ENCODE measurements at regions not wholly inside any gene's neighbourhood (a gene's known extent, or its start where the extent isn't known, plus 50 kb on each side); places are given as distances from the start of the nearest gene placed in this dataset.

GRCh38 chr13:86714495-86714894 is 915.3 kb upstream of the SLITRK6 start:
- DNase-seq (ENCODE audit: extremely low read depth, low read depth): no peak

DNA sequence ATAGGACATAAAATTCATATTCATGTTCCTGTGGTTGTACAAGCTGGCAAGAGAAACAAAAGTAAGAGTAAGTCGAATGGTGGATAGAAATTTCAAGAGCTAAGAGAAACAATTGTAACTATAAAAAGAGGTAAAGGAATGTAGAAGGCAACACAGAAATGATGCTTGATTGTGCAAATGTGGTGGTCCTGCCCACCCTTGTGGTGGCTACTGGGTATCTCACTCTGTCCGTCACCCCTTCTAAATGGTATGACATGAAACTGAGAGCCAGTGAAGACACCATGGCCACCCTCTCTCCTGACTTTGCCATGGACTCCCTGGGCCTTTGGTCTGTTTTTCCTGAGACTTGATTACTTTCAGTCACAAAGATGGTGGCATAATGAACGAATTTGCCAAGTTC is 925.9 kb upstream of the SLITRK6 start:
- DNase-seq (ENCODE audit: extremely low read depth, low read depth): no peak

GRCh38 chr13:86729206-86729605 is 930.0 kb upstream of the SLITRK6 start:
- DNase-seq (ENCODE audit: extremely low read depth, low read depth): no peak

- no peak for DNase-seq (ENCODE audit: extremely low read depth, low read depth)
Observed at GRCh38 chr13:86731987-86732386, 932.8 kb upstream of the SLITRK6 start.

DNA sequence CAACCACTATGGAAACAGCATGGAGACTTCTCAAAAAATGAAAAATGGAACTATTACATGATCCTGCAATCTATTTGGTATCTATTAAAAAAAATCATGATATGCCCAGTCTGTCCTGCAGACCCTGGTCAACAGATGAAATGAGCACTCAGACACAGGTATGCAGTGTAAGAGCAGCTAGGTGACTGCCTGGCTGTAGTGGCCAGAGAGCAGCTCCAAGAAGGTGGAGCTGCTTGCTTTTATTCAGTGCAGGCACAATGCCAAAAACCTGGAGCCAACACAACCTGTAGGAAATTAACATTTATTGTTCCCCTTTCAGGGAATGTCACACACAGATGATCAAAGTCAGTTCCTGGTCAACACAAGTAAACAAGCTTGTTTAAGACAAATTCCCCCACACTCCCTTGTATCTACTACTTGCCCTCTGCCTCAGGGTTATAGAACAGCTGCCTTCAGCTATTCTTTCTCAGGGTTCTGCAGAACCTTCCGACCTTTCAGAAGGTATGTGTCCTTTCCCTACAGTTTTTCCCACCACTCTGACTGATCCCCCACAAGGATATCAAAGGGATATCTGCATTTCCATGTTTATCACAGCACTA is 933.7 kb upstream of the SLITRK5 start:
- DNase-seq (ENCODE audit: extremely low read depth, low read depth): no peak

DNA sequence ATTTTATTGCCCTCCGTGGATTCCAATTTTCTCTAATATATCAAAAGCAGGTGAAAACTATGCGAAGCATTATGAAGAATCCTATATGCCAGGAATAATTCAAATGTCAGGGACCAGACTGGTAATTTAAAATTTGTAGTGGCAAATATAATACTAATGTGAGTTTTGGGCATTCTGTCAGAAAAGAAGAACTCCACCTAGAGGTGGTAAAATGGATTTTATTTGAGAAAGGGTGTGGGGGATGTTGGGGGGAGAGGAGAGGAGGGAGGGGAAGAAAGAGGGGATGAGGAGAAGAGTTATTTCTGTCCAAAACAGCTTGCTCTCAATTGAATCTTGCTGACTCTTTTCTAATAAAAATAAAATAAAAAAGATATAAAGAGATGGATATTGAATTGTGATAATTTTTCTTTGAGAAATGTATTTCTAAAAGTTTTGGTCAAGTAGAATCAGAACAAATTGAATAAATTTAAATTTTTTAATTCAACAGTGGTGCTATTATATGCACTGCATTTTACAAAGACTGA is 929.3 kb upstream of the SLITRK5 start:
- DNase-seq (ENCODE audit: extremely low read depth, low read depth): no peak

GRCh38 chr13:86757236-86757978 is 913.8 kb upstream of the SLITRK5 start:
- DNase-seq (ENCODE audit: extremely low read depth, low read depth): no peak

DNA sequence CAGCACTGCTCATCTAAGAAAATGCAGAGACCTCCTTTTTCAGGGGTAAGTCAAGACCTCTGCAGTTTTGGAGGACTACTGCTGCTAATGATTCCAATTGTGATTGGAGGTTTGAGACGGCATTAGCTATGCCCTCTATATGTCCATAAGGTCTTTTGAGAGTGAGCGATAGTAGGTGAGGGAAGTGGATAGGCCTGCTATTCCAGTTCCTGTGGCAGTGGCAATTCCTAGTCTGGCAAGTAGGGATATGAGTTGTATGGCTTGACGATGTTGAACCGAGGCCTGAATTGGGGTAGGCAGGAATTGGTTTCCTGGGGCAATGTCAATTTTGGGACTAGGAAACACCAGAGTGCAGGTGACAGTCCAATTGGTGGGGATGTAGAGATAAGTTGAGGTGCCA is 913.1 kb upstream of the SLITRK5 start:
- DNase-seq (ENCODE audit: extremely low read depth, low read depth): no peak

DNA sequence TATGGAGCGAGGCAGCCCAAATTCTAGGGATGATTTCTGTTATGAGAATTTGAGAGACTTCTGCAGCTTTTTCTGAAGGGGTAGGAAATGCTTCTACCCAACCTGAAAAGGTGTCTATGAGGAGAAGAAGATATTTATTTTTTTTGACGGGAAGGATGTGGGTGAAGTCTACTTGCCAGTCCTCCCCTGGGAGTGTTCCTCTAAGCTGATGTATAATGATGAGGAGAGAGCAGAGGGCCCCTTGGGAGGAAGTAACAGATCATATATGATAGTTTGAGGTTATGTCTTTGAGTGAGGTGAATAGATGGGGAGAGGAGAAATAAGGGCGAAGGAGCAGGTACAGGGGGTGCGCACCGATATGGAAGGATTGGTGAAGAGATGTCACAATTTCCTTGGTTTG is 910.6 kb upstream of the SLITRK5 start:
- no peak for DNase-seq (ENCODE audit: extremely low read depth, low read depth)

DNA sequence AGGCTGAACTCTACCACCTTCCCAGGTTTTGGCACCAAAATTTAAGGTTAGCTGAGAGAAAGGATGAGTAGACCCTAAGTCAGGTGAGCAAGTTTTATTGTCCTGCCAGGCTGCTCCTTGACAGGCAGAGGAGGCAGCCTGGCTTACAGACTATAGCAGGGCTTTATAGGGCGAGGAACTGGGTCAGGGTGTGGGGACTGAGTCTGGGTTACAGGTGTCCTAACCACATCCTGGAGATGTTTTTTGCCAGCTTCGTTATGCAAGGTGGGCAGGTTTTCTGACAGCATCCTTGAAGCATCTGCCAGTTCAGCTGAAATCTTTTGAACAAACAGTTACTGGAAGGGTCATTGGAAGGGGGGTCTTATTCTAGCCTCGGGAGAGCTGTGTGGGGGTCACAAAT is 905.7 kb upstream of the SLITRK5 start:
- DNase-seq (ENCODE audit: extremely low read depth, low read depth): no peak

GRCh38 chr13:86788616-86789015 is 882.6 kb upstream of the SLITRK5 start:
- no peak for DNase-seq (ENCODE audit: extremely low read depth, low read depth)

- no peak for DNase-seq (ENCODE audit: extremely low read depth, low read depth)
Observed at GRCh38 chr13:86792153-86792651, 879.0 kb upstream of the SLITRK5 start.

GRCh38 chr13:86795858-86796257 is 875.3 kb upstream of the SLITRK5 start:
- no peak for DNase-seq (ENCODE audit: extremely low read depth, low read depth)

- DNase-seq (ENCODE audit: extremely low read depth, low read depth): no peak
Observed at GRCh38 chr13:86810361-86810760, 860.8 kb upstream of the SLITRK5 start.

GRCh38 chr13:86813198-86813597 is 858.0 kb upstream of the SLITRK5 start:
- no peak for DNase-seq (ENCODE audit: extremely low read depth, low read depth)

DNA sequence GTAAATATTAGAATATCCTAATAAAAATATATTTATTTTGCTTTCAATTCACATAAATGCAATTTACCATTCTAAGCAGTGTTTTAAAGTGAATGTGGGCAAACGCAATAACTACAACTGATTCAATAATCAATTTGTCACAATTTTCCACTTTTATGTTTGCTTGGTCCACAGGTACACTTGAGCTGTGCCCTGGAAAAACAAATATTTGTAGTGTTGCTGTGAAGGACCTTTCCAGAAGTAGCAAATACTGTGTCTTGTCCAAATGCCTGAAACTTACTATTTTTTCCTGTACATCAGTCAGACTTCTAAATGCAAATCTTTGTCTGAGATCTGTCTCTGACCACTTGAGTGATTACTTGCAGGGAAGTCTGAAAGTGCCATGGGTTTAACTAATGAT is 845.8 kb upstream of the SLITRK5 start:
- no peak for DNase-seq (ENCODE audit: extremely low read depth, low read depth)

DNA sequence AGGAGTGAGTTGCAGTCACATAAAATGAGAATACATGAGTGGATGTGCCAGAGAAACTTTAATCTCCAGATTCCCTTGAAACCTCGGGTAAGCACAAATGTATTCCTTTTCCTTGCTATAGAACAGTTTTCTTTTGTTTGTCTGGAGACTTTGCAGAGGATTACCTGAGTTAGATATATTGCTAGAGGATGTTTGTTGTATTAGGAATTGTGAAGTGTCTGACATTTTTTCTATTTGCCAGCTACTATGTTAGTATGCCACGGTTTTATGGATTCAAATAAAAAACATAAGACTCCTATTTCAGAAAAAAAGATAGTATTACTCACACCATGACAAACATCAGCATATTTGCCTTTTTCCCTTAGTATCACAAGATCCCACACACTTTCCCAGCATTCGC is 844.9 kb upstream of the SLITRK5 start:
- no peak for DNase-seq (ENCODE audit: extremely low read depth, low read depth)

- DNase-seq (ENCODE audit: extremely low read depth, low read depth): no peak
Observed at GRCh38 chr13:86830046-86830445, 841.1 kb upstream of the SLITRK5 start.

DNA sequence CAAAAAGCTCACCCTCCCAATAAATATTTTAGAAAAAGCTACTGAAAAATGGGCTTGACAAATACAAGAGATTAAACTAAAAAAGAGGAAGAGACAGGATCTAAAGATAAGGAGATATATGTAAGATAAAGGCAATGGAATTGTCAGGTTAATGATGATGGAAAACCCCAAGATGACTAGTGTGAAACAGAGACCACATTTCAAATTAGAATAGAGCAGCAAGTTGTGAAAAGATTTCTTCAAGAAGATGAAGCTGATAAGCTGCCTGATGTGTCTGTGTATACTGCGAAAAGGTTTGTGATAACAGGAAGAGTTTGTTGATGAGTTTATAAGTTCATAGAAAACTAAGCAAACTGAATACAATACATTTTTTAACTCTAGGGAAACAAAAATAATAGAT is 840.1 kb upstream of the SLITRK5 start:
- no peak for DNase-seq (ENCODE audit: extremely low read depth, low read depth)

- DNase-seq (ENCODE audit: extremely low read depth, low read depth): no peak
Observed at GRCh38 chr13:86838411-86839120, 832.6 kb upstream of the SLITRK5 start.

DNA sequence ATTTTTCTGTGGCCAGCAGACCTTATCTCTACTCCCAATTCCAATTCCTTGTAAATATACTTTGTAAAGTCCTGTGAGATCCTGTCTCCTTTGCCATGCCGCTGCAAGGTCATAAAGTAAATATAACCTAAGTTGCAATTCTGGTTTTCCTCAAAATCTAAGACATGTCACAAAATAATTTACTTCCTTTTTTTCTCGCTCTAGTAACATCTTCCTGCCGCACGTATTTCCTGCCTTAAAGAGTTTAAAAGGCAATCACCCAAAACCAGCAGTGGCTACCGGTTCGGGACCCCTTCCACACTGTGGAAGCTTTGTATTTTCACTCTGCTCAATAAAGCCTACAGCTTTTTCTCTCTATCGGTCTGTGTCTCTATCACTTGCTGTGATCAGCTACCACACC is 832.0 kb upstream of the SLITRK5 start:
- DNase-seq (ENCODE audit: extremely low read depth, low read depth): no peak

All from NCI-H460 (cell line).